Endothelial cell of umbilical vein (primary cell): ENCODE measurements at regions not wholly inside any gene's neighbourhood (a gene's known extent, or its start where the extent isn't known, plus 50 kb on each side); places are given as distances from the start of the nearest gene placed in this dataset.

ENCODE experiments used
- BruUV-seq: library from RNA; stranded (reverse); fragments of 400-500 nt; replicated peaks from 2 replicates; lab custom pipeline; 2021; lab: Mats Ljungman, UMichigan
- CTCF ChIA-PET: fragments of 300-600, 350-600 bp; sonication (Branson Sonifier 250); formaldehyde crosslinking; loops from one replicate; lab custom pipeline; 2021; ENCODE audit warnings: antibody characterized with exemption, inconsistent platforms; lab: Charles Lee
- POLR2A ChIA-PET: fragments of 300-600, 350-600 bp; sonication (Branson Sonifier 250); formaldehyde crosslinking; loops from one replicate; lab custom pipeline; 2021; ENCODE audit warnings: antibody characterized with exemption, inconsistent platforms; lab: Charles Lee
- DNase-seq: peaks from one replicate; pipeline ENCODE4 v3.0.0-alpha.2; 2011; ENCODE audit warnings: low read depth, low spot score
- FAIRE-seq: peaks from 2 replicates; lab custom pipeline; 2011; peaks lifted over from hg19 to GRCh38; lab: Jason Lieb, UNC
- H2AFZ ChIP-seq: 2 replicates; pipeline ENCODE4 v1.6.0; 2012; ENCODE audit warnings: low read depth, low read length, control low read depth, inconsistent platforms
- H3K27ac ChIP-seq: 2 replicates; pipeline ENCODE4 v1.5.1; 2011; ENCODE audit warnings: low read depth, mild to moderate bottlenecking, control low read depth, low read length, moderate library complexity; ENCODE audit not compliant: insufficient read depth
- H3K27me3 ChIP-seq, 2 experiments: 2 replicates each; pipeline versions ENCODE4 v1.6.0 to v1.6.1; 2011; ENCODE audit warnings: low read length in 2 of 2, mixed read lengths in 1 of 2; ENCODE audit not compliant: control insufficient read depth in 2 of 2, insufficient read depth in 2 of 2
- H3K36me3 ChIP-seq, 2 experiments: 2 replicates in 1 of 2; 3 replicates in 1 of 2; pipeline ENCODE4 v1.5.1; 2011; ENCODE audit warnings: low read length in 2 of 2, mild to moderate bottlenecking in 1 of 2, moderate library complexity in 1 of 2; ENCODE audit not compliant: control insufficient read depth in 2 of 2, insufficient read depth in 2 of 2; ENCODE audit errors: extremely low read depth in 1 of 2
- H3K4me1 ChIP-seq: 3 replicates; pipeline ENCODE4 v1.5.1; 2011; ENCODE audit warnings: mild to moderate bottlenecking, low read length; ENCODE audit not compliant: control insufficient read depth, insufficient read depth; ENCODE audit errors: extremely low read depth
- H3K4me2 ChIP-seq: 2 replicates; pipeline ENCODE4 v1.6.1; 2011; ENCODE audit warnings: low read length, control low read depth, mixed read lengths; ENCODE audit not compliant: insufficient read depth
- H3K4me3 ChIP-seq, 3 experiments: fragments of 200-600 bp in 1 of 3; sonication (generic), shearing (Covaris generic) in 1 of 3; replicated peaks in 1 of 3; 2 replicates each; pipeline ENCODE4 v1.5.1; 2011 to 2016; ENCODE audit warnings: control low read depth in 3 of 3, low read length in 3 of 3, mild to moderate bottlenecking in 2 of 3, inconsistent platforms in 1 of 3, low read depth in 1 of 3, moderate library complexity in 1 of 3; ENCODE audit not compliant: insufficient read depth in 1 of 3
- H3K79me2 ChIP-seq: 2 replicates; pipeline ENCODE4 v1.6.0; 2012; ENCODE audit warnings: low read length, inconsistent platforms; ENCODE audit not compliant: control insufficient read depth, insufficient read depth
- H3K9ac ChIP-seq: replicated peaks from 2 replicates; pipeline ENCODE3; 2011; ENCODE audit warnings: low read length, control low read depth; ENCODE audit not compliant: insufficient read depth; ENCODE audit errors: extremely low read depth
- H3K9me1 ChIP-seq: replicated peaks from 3 replicates; pipeline ENCODE4 v1.6.0; 2011; ENCODE audit warnings: mild to moderate bottlenecking, low read length; ENCODE audit not compliant: control insufficient read depth, insufficient read depth; ENCODE audit errors: extremely low read depth
- H3K9me3 ChIP-seq: replicated peaks from 2 replicates; pipeline ENCODE4 v1.5.1; 2012; ENCODE audit warnings: low read length, inconsistent platforms; ENCODE audit not compliant: control insufficient read depth, insufficient read depth
- H4K20me1 ChIP-seq: replicated peaks from 2 replicates; pipeline ENCODE3; 2011; ENCODE audit warnings: mild to moderate bottlenecking, low read length; ENCODE audit not compliant: control insufficient read depth, insufficient read depth; ENCODE audit errors: extremely low read depth
- CTCF ChIP-seq, 2 donors: IDR thresholded peaks; 1 replicate in 1 of 2; 2 replicates in 1 of 2; pipeline ENCODE4 v1.5.1; 2011; ENCODE audit warnings: low read length in 2 of 2, mild to moderate bottlenecking in 2 of 2, moderate library complexity in 2 of 2, control low read depth in 1 of 2, inconsistent platforms in 1 of 2, low read depth in 1 of 2; ENCODE audit not compliant: insufficient read depth in 1 of 2; ENCODE audit errors: extremely low read depth in 1 of 2
- EZH2 ChIP-seq: IDR thresholded peaks from 2 replicates; pipeline ENCODE4 v1.6.1; 2012; ENCODE audit warnings: borderline replicate concordance, low read depth, mild to moderate bottlenecking, moderate library complexity, low read length, inconsistent platforms; ENCODE audit not compliant: severe bottlenecking
- FOS ChIP-seq: IDR thresholded peaks from 2 replicates; pipeline ENCODE4 v1.6.1; 2011; ENCODE audit warnings: mild to moderate bottlenecking, low read length, moderate library complexity, borderline replicate concordance; ENCODE audit not compliant: insufficient read depth
- GATA2 ChIP-seq: IDR thresholded peaks from 2 replicates; pipeline ENCODE4 v1.7.0; 2011; ENCODE audit warnings: low read depth, mild to moderate bottlenecking, moderate library complexity, mixed read lengths, low read length; ENCODE audit not compliant: insufficient read length, insufficient read depth
- JUN ChIP-seq: IDR thresholded peaks from 2 replicates; pipeline ENCODE4 v1.6.1; 2011; ENCODE audit warnings: borderline replicate concordance, low read depth; ENCODE audit not compliant: insufficient read length, insufficient read depth
- MAX ChIP-seq: IDR thresholded peaks from 2 replicates; pipeline ENCODE4 v1.6.1; 2011; ENCODE audit not compliant: insufficient read depth, insufficient read length
- MYC ChIP-seq: IDR thresholded peaks from one replicate; pipeline ENCODE4 v1.6.1; 2011; ENCODE audit warnings: mild to moderate bottlenecking, low read depth, low read length
- POLR2A ChIP-seq: IDR thresholded peaks from 2 replicates; pipeline ENCODE4 v1.6.1; 2012; ENCODE audit warnings: low read depth, mild to moderate bottlenecking, control low read depth, low read length
- POLR2AphosphoS5 ChIP-seq: IDR thresholded peaks from 2 replicates; pipeline ENCODE4 v1.6.1; 2012; ENCODE audit warnings: low read depth, mild to moderate bottlenecking, control low read depth, low read length, moderate library complexity; ENCODE audit not compliant: insufficient read depth
- dilution Hi-C: fragments of 300-500 bp; cut with MboI; formaldehyde crosslinking; loops from one replicate; pipeline ENCODE4 v1.15.0; 2019; ENCODE audit warnings: low sequenced_read_pairs; ENCODE audit not compliant: extremely low pct_ligation_motif_present
- intact Hi-C: fragments of 100-400 bp; cut with micrococcal nuclease; formaldehyde crosslinking; loops from one replicate; pipeline ENCODE4 v1.10.0; 2022

GRCh38 chr1:36626435-36626834 is 143.7 kb upstream of the CSF3R start:
- H3K4me1 ChIP-seq, result no peaks in the 10 kb centered on the region
- H3K27ac ChIP-seq, result no peak overlapping the region
- H3K4me3 ChIP-seq, result no peak overlapping the region
- BruUV-seq, result no TSS peak
- H3K9me3 ChIP-seq, result no peaks in the 10 kb centered on the region
- H3K36me3 ChIP-seq, result no peaks in the 10 kb centered on the region
- H3K79me2 ChIP-seq, result no peaks in the 10 kb centered on the region
- intact Hi-C loops (no loop called here), dilution Hi-C loops (no loop called here)
- FAIRE-seq, result no peak
- no peak overlapping the region for H3K9ac ChIP-seq
- ChIA-PET POLR2A (no interaction called here), CTCF (no interaction called here)
- no peak for DNase-seq
- H3K4me2 ChIP-seq, result no peak overlapping the region
- TF ChIP-seq GATA2 (no peak), EZH2 (no peak), FOS (no peak), MAX (no peak), MYC (no peak), POLR2AphosphoS5 (no peak), POLR2A (no peak), JUN (no peak), CTCF (IDR thresholded peaks at IDR 0.05; ENCODE audit: extremely low read depth in 1 of 2, insufficient read depth in 1 of 2, low read depth in 1 of 2, low read length in 2 of 2) (no peak)
- H2AFZ ChIP-seq, result no peak overlapping the region
- no peaks in the 10 kb centered on the region for H4K20me1 ChIP-seq
- no peaks in the 10 kb centered on the region for H3K27me3 ChIP-seq
- H3K9me1 ChIP-seq, result no peaks in the 10 kb centered on the region
